NCI-H2196 (cell line): ENCODE measurements at regions not wholly inside any gene's neighbourhood (a gene's known extent, or its start where the extent isn't known, plus 50 kb on each side); places are given as distances from the start of the nearest gene placed in this dataset.

Experiments used
- DNase-seq: peaks from one replicate; lab custom pipeline; 2025; ENCODE audit not compliant: unreplicated experiment; lab: John Stamatoyannopoulos, UW

GRCh38 chr6:105669232-105669631 is 266.4 kb upstream of the PREP start:
- DNase-seq, result no peak

- DNase-seq, result no peak
Observed at GRCh38 chr6:105667056-105667455, 264.2 kb upstream of the PREP start.

- no peak for DNase-seq
Observed at GRCh38 chr6:105664931-105665330, 262.0 kb upstream of the PREP start.

GRCh38 chr6:105651969-105652368 is 249.1 kb upstream of the PREP start:
- no peak for DNase-seq

- no peak for DNase-seq
Observed at GRCh38 chr6:105650347-105650746, 247.5 kb upstream of the PREP start.

GRCh38 chr6:105649192-105649591 is 246.3 kb upstream of the PREP start:
- DNase-seq, result no peak

- no peak for DNase-seq
Observed at GRCh38 chr6:105648276-105648675, 245.4 kb upstream of the PREP start.

GRCh38 chr6:105646391-105646867 is 243.5 kb upstream of the PREP start:
- DNase-seq, result no peak

GRCh38 chr6:105645958-105646357 is 243.1 kb upstream of the PREP start:
- DNase-seq, result no peak

- DNase-seq, result no peak
Observed at GRCh38 chr6:105645156-105645555, 242.3 kb upstream of the PREP start.

GRCh38 chr6:105644691-105645090 is 241.8 kb upstream of the PREP start:
- DNase-seq, result no peak

GRCh38 chr6:105644073-105644489 is 241.2 kb upstream of the PREP start:
- no peak for DNase-seq

- no peak for DNase-seq
Observed at GRCh38 chr6:105642708-105643107, 239.8 kb upstream of the PREP start.

- no peak for DNase-seq
Observed at GRCh38 chr6:105641504-105641903, 238.6 kb upstream of the PREP start.

GRCh38 chr6:105639124-105639523 is 236.2 kb upstream of the PREP start:
- no peak for DNase-seq

- no peak for DNase-seq
Observed at GRCh38 chr6:105633814-105634213, 230.9 kb upstream of the PREP start.

- DNase-seq, result no peak
Observed at GRCh38 chr6:105628156-105628860, 225.4 kb upstream of the PREP start.

GRCh38 chr6:105626295-105627158 is 223.6 kb upstream of the PREP start:
- DNase-seq, result no peak

- DNase-seq, result no peak
Observed at GRCh38 chr6:105624021-105624420, 221.1 kb upstream of the PREP start.

- DNase-seq, result no peak
Observed at GRCh38 chr6:105622226-105622625, 219.3 kb upstream of the PREP start.

- DNase-seq, result no peak
Observed at GRCh38 chr6:105621564-105622175, 218.8 kb upstream of the PREP start.

GRCh38 chr6:105620878-105621277 is 218.0 kb upstream of the PREP start:
- DNase-seq, result no peak
